H9 (cell line): ENCODE measurements at regions not wholly inside any gene's neighbourhood (a gene's known extent, or its start where the extent isn't known, plus 50 kb on each side); places are given as distances from the start of the nearest gene placed in this dataset.

Experiments
- DNase-seq: peaks from one replicate; pipeline ENCODE4 v3.0.0-alpha.2; 2017
- H2AFZ ChIP-seq: one replicate; pipeline ENCODE4 v1.6.1; 2013; ENCODE audit warnings: mild to moderate bottlenecking, low read length, control low read depth, moderate library complexity
- H2AK5ac ChIP-seq: 2 replicates; pipeline ENCODE4 v1.6.1; 2013; ENCODE audit warnings: low read length, control low read depth, mixed read lengths; ENCODE audit not compliant: insufficient read length
- H2BK120ac ChIP-seq: one replicate; pipeline ENCODE4 v1.6.1; 2013; ENCODE audit warnings: low read depth, mild to moderate bottlenecking, low read length, control low read depth, inconsistent platforms; ENCODE audit not compliant: poor library complexity, severe bottlenecking
- H2BK12ac ChIP-seq: 2 replicates; pipeline ENCODE4 v1.6.1; 2013; ENCODE audit warnings: low read length, control low read depth, mixed read lengths, low read depth; ENCODE audit not compliant: insufficient read length
- H2BK15ac ChIP-seq: 2 replicates; pipeline ENCODE4 v1.6.1; 2013; ENCODE audit warnings: low read depth, low read length, control low read depth
- H2BK20ac ChIP-seq: one replicate; pipeline ENCODE4 v1.6.1; 2013; ENCODE audit warnings: low read depth, mild to moderate bottlenecking, low read length, control low read depth, inconsistent platforms; ENCODE audit not compliant: poor library complexity, severe bottlenecking
- H2BK5ac ChIP-seq: 2 replicates; pipeline ENCODE4 v1.6.1; 2013; ENCODE audit warnings: low read length, control low read depth, mixed read lengths; ENCODE audit not compliant: insufficient read length
- H3K14ac ChIP-seq: 2 replicates; pipeline ENCODE4 v1.6.1; 2013; ENCODE audit warnings: low read length, control low read depth; ENCODE audit not compliant: insufficient read depth
- H3K18ac ChIP-seq: 2 replicates; pipeline ENCODE4 v1.6.1; 2013; ENCODE audit warnings: low read depth, mild to moderate bottlenecking, mixed read lengths, low read length, control low read depth; ENCODE audit not compliant: insufficient read length
- H3K23ac ChIP-seq: 2 replicates; pipeline ENCODE4 v1.6.1; 2013; ENCODE audit warnings: low read length, control low read depth, mixed read lengths, low read depth; ENCODE audit not compliant: insufficient read length
- H3K23me2 ChIP-seq: 2 replicates; pipeline ENCODE4 v1.6.1; 2013; ENCODE audit warnings: low read depth, mild to moderate bottlenecking, mixed read lengths, low read length, control low read depth; ENCODE audit not compliant: insufficient read length, poor library complexity, severe bottlenecking
- H3K27ac ChIP-seq: 2 replicates; pipeline ENCODE4 v1.5.1; 2013; ENCODE audit warnings: low read length, control low read depth, mixed read lengths, low read depth; ENCODE audit not compliant: insufficient read length
- H3K27me3 ChIP-seq: 2 replicates; pipeline ENCODE4 v1.6.1; 2013; ENCODE audit warnings: low read length, control low read depth, inconsistent platforms; ENCODE audit not compliant: insufficient read depth
- H3K4ac ChIP-seq: 2 replicates; pipeline ENCODE4 v1.6.1; 2013; ENCODE audit warnings: low read depth, mild to moderate bottlenecking, control low read depth, inconsistent platforms, low read length, moderate library complexity
- H3K4me1 ChIP-seq: 2 replicates; pipeline ENCODE4 v1.6.1; 2013; ENCODE audit warnings: low read length, control low read depth, inconsistent platforms; ENCODE audit not compliant: insufficient read depth
- H3K4me2 ChIP-seq: 2 replicates; pipeline ENCODE4 v1.6.1; 2013; ENCODE audit warnings: low read length, control low read depth, mixed read lengths; ENCODE audit not compliant: insufficient read length, insufficient read depth
- H3K56ac ChIP-seq: 2 replicates; pipeline ENCODE4 v1.6.1; 2013; ENCODE audit warnings: low read depth, mild to moderate bottlenecking, mixed read lengths, low read length, control low read depth; ENCODE audit not compliant: insufficient read length
- H3K79me1 ChIP-seq: 2 replicates; pipeline ENCODE4 v1.6.1; 2013; ENCODE audit warnings: low read depth, mild to moderate bottlenecking, moderate library complexity, low read length, control low read depth, inconsistent platforms; ENCODE audit not compliant: insufficient read depth, poor library complexity, severe bottlenecking
- H3K79me2 ChIP-seq: 2 replicates; pipeline ENCODE4 v1.6.1; 2013; ENCODE audit warnings: low read length, control low read depth, inconsistent platforms; ENCODE audit not compliant: insufficient read depth
- H3K9ac ChIP-seq: 2 replicates; pipeline ENCODE4 v1.6.1; 2013; ENCODE audit warnings: low read length, control low read depth, mixed read lengths; ENCODE audit not compliant: insufficient read length; ENCODE audit errors: extremely low read depth
- H3K9me3 ChIP-seq: one replicate; pipeline ENCODE4 v1.6.1; 2013; ENCODE audit warnings: low read depth, low read length, inconsistent platforms; ENCODE audit not compliant: control insufficient read depth
- H3T11ph ChIP-seq: one replicate; pipeline ENCODE4 v1.6.1; 2013; ENCODE audit warnings: mild to moderate bottlenecking, low read length, control low read depth, inconsistent platforms
- H4K20me1 ChIP-seq: one replicate; pipeline ENCODE4 v1.6.1; 2013; ENCODE audit not compliant: control insufficient read depth, insufficient read length, insufficient read depth
- H4K5ac ChIP-seq: 2 replicates; pipeline ENCODE4 v1.6.1; 2013; ENCODE audit warnings: low read depth, mild to moderate bottlenecking, mixed read lengths, low read length, control low read depth; ENCODE audit not compliant: insufficient read length
- H4K8ac ChIP-seq: replicated peaks from 2 replicates; pipeline ENCODE4 v1.6.1; 2013; ENCODE audit warnings: low read length, control low read depth, mixed read lengths, low read depth; ENCODE audit not compliant: insufficient read length
- H4K91ac ChIP-seq: 2 replicates; pipeline ENCODE4 v1.6.1; 2013; ENCODE audit warnings: low read depth, mild to moderate bottlenecking, moderate library complexity, mixed read lengths, low read length, control low read depth; ENCODE audit not compliant: insufficient read length
- H3K27ac Mint-ChIP-seq, 3 experiments: 2 replicates in 2 of 3; 3 replicates in 1 of 3; pipeline ENCODE4 v1.8.0; 2020 to 2021; ENCODE audit warnings: mixed read lengths in 3 of 3, mild to moderate bottlenecking in 1 of 3, moderate library complexity in 1 of 3
- H3K27me3 Mint-ChIP-seq: 2 replicates; pipeline ENCODE4 v1.8.0; 2021; ENCODE audit warnings: low read depth, mild to moderate bottlenecking, moderate library complexity, mixed read lengths
- H3K36me3 Mint-ChIP-seq, 3 experiments: 2 replicates in 2 of 3; 3 replicates in 1 of 3; pipeline ENCODE4 v1.8.0; 2020 to 2021; ENCODE audit warnings: low read depth in 3 of 3, mixed read lengths in 3 of 3; ENCODE audit not compliant: insufficient read depth in 1 of 3
- H3K4me1 Mint-ChIP-seq, 2 experiments: 2 replicates each; pipeline ENCODE4 v1.8.0; 2020; ENCODE audit warnings: mixed read lengths in 2 of 2
- H3K4me3 Mint-ChIP-seq, 2 experiments: 2 replicates in 1 of 2; 3 replicates in 1 of 2; pipeline ENCODE4 v1.8.0; 2020 to 2021; ENCODE audit warnings: mild to moderate bottlenecking in 2 of 2, mixed read lengths in 2 of 2, moderate library complexity in 1 of 2
- H3K9me3 Mint-ChIP-seq, 2 experiments: 2 replicates in 1 of 2; 3 replicates in 1 of 2; pipeline ENCODE4 v1.8.0; 2020; ENCODE audit warnings: mild to moderate bottlenecking in 2 of 2, mixed read lengths in 2 of 2, moderate library complexity in 1 of 2
- WGBS: extraction: QIAGEN DNeasy Blood & Tissue Kit; methylation state at CpG from one replicate; pipeline ENCODE4 v1.1.7; 2013; ENCODE audit warnings: missing lambda C conversion rate, low lambda C conversion rate, mixed read lengths; ENCODE audit not compliant: insufficient read length; ENCODE audit errors: extremely low coverage; 5-methylcytosine and 5-hydroxymethylcytosine counted together
- TF ChIP-seq, protein P1 (sequence below): fragments of 200-600 bp; sonication (generic); conservative IDR thresholded peaks from 3 replicates; pipeline ENCODE4 v1.8.0; 2021; ENCODE audit warnings: antibody characterized with exemption, mild to moderate bottlenecking

- Histone ChIP-seq H3K4ac (no peak overlapping the region), H3K23ac (no peak overlapping the region), H3K4me2 (no peak overlapping the region), H3K23me2 (no peaks in the 10 kb centered on the region), H3K79me1 (no peaks in the 10 kb centered on the region), H2BK15ac (no peak overlapping the region), H4K91ac (no peak overlapping the region), H4K20me1 (no peaks in the 10 kb centered on the region), H2BK5ac (no peak overlapping the region), H3K9ac (no peak overlapping the region), H2BK120ac (no peak overlapping the region), H3K4me1 (no peaks in the 10 kb centered on the region; the same call in 1 of the 2 replicates), H3T11ph (no peak overlapping the region), H3K27me3 (no peaks in the 10 kb centered on the region), H2BK20ac (no peak overlapping the region), H3K14ac (no peak overlapping the region), H2AK5ac (no peak overlapping the region), H4K5ac (no peak overlapping the region), H3K79me2 (no peaks in the 10 kb centered on the region), H2BK12ac (no peak overlapping the region), H3K9me3 (no peaks in the 10 kb centered on the region), H4K8ac (no peak overlapping the region), H3K27ac (no peak overlapping the region), H2AFZ (no peak overlapping the region), H3K56ac (no peak overlapping the region), H3K18ac (no peak overlapping the region)
- Mint-ChIP-seq H3K27me3 (no peaks in the 10 kb centered on the region), H3K27ac (no peak overlapping the region), H3K4me1 (peaks cover 0 to 15% of the 10 kb centered on the region in 2 experiments; a peak in 2 of 4 replicates), H3K36me3 (no peaks in the 10 kb centered on the region), H3K4me3 (no peak overlapping the region), H3K9me3 (no peaks in the 10 kb centered on the region; a peak in 1 of 5 replicates)
- TF ChIP-seq, protein P1, sequence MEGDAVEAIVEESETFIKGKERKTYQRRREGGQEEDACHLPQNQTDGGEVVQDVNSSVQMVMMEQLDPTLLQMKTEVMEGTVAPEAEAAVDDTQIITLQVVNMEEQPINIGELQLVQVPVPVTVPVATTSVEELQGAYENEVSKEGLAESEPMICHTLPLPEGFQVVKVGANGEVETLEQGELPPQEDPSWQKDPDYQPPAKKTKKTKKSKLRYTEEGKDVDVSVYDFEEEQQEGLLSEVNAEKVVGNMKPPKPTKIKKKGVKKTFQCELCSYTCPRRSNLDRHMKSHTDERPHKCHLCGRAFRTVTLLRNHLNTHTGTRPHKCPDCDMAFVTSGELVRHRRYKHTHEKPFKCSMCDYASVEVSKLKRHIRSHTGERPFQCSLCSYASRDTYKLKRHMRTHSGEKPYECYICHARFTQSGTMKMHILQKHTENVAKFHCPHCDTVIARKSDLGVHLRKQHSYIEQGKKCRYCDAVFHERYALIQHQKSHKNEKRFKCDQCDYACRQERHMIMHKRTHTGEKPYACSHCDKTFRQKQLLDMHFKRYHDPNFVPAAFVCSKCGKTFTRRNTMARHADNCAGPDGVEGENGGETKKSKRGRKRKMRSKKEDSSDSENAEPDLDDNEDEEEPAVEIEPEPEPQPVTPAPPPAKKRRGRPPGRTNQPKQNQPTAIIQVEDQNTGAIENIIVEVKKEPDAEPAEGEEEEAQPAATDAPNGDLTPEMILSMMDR = no peak
- DNase-seq = no peak
- no CpG with 5 or more reads among the region's 5 CpGs for WGBS
Observed at GRCh38 chr4:111043286-111043685, 420.4 kb upstream of the PITX2 start.
